PC-9 (cell line): ENCODE measurements at regions not wholly inside any gene's neighbourhood (a gene's known extent, or its start where the extent isn't known, plus 50 kb on each side); places are given as distances from the start of the nearest gene placed in this dataset.

Experiments
- BruUV-seq: library from RNA; stranded (reverse); fragments of 400-500 nt; replicated peaks from 2 replicates; lab custom pipeline; 2021; lab: Mats Ljungman, UMichigan
- CTCF ChIA-PET: fragments of 300-600 bp; sonication (Branson Sonifier 250); formaldehyde crosslinking; loops from one replicate; lab custom pipeline; 2022; ENCODE audit warnings: antibody characterized with exemption; lab: Charles Lee
- POLR2A ChIA-PET: fragments of 300-600 bp; sonication (Branson Sonifier 250); formaldehyde crosslinking; loops from one replicate; lab custom pipeline; 2022; ENCODE audit warnings: antibody characterized with exemption; ENCODE audit not compliant: unreplicated experiment; lab: Charles Lee
- DNase-seq, 2 experiments: peaks; one replicate each; pipeline versions ENCODE4 v3.0.0 to v3.0.0-alpha.2; 2015 to 2022; ENCODE audit warnings: mixed read lengths in 1 of 2
- H2AFZ ChIP-seq: fragments of 200-600 bp; sonication (generic); 2 replicates; pipeline ENCODE4 v1.8.1; 2017; ENCODE audit warnings: antibody characterized with exemption
- H3F3A ChIP-seq: fragments of 200-600 bp; sonication (generic); 2 replicates; pipeline ENCODE4 v1.8.1; 2017; ENCODE audit warnings: antibody characterized with exemption, mild to moderate bottlenecking, low read depth; ENCODE audit not compliant: insufficient read depth
- H3K27ac ChIP-seq: fragments of 200-600 bp; sonication (generic); 2 replicates; pipeline ENCODE4 v1.6.1; 2016; ENCODE audit warnings: mixed run types
- H3K27me3 ChIP-seq: fragments of 200-600 bp; sonication (generic); 2 replicates; pipeline ENCODE4 v1.6.1; 2016; ENCODE audit warnings: low read depth, mixed run types; ENCODE audit not compliant: insufficient read depth
- H3K36me3 ChIP-seq: fragments of 200-600 bp; sonication (generic); 2 replicates; pipeline ENCODE4 v1.6.1; 2016; ENCODE audit warnings: low read depth, mixed run types
- H3K4me1 ChIP-seq: fragments of 200-600 bp; sonication (generic); replicated peaks from 2 replicates; pipeline ENCODE4 v1.6.1; 2016; ENCODE audit warnings: mixed run types; ENCODE audit not compliant: insufficient read depth
- H3K4me2 ChIP-seq: fragments of 200-600 bp; sonication (generic); 2 replicates; pipeline ENCODE4 v1.6.1; 2017; ENCODE audit warnings: mixed run types
- H3K4me3 ChIP-seq: fragments of 200-600 bp; sonication (generic); 2 replicates; pipeline ENCODE4 v1.6.1; 2016; ENCODE audit warnings: mixed run types
- H3K79me2 ChIP-seq: fragments of 200-600 bp; sonication (generic); 2 replicates; pipeline ENCODE4 v1.6.1; 2017; ENCODE audit warnings: low read depth, mixed run types
- H3K9me2 ChIP-seq: fragments of 200-600 bp; sonication (generic); 2 replicates; pipeline ENCODE4 v1.8.1; 2017; ENCODE audit warnings: mild to moderate bottlenecking; ENCODE audit not compliant: insufficient read depth
- H3K9me3 ChIP-seq: fragments of 200-600 bp; sonication (generic); 2 replicates; pipeline ENCODE4 v1.8.1; 2016; ENCODE audit warnings: low read depth; ENCODE audit not compliant: insufficient read depth
- H4K20me1 ChIP-seq: fragments of 200-600 bp; sonication (generic); 2 replicates; pipeline ENCODE4 v1.8.1; 2017; ENCODE audit not compliant: insufficient read depth
- CTCF ChIP-seq: fragments of 200-600 bp; sonication (generic); conservative IDR thresholded peaks from 2 replicates; pipeline ENCODE4 v1.6.1; 2017; ENCODE audit warnings: mixed run types, antibody characterized with exemption, mild to moderate bottlenecking, moderate library complexity
- EZH2 ChIP-seq: fragments of 200-600 bp; sonication (generic); IDR thresholded peaks from 2 replicates; pipeline ENCODE4 v1.8.0; 2017; ENCODE audit warnings: antibody characterized with exemption, low read depth
- intact Hi-C: fragments of 100-400 bp; cut with micrococcal nuclease; formaldehyde crosslinking; loops from one replicate; pipeline ENCODE4 v1.10.0; 2022; ENCODE audit not compliant: unreplicated experiment

DNA sequence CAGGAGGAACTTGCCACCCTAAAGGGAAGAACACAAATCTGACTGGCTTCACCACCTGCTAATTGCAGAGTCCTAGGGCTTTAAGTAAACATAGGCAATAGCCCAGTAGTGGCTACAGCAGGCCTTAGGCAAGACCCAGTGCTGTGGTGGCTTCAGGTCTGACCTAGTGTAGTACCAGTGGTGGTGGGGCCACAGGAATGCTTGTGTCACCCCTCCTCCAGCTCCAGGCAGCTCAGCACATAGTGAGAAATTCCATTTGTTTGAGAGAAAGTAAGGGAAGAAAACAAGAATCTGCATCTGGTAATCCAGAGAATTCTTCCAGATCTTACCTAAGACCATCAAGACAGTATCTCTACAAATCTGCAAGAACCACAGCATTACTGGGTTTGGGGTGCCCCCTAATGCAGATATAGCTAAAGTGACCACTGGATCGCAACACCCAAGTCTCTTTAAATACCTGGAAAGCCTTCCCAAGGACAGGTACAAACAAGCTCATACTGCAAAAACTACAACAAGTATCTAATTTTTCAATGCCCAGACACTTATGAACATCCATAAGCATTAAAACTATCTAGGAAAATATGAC is 102.6 kb upstream of the TRPM3 start:
- H2AFZ ChIP-seq = no peak overlapping the region
- H3F3A ChIP-seq = no peaks in the 10 kb centered on the region
- H3K27ac ChIP-seq = no peak overlapping the region
- no TSS peak for BruUV-seq
- DNase-seq = no peak
- TF ChIP-seq EZH2 = no peak
- no peak for TF ChIP-seq CTCF
- no peaks in the 10 kb centered on the region for H3K36me3 ChIP-seq
- CTCF ChIA-PET = no interaction called here
- H3K9me2 ChIP-seq = no peaks in the 10 kb centered on the region
- POLR2A ChIA-PET = no interaction called here
- H3K4me3 ChIP-seq = no peak overlapping the region
- no peaks in the 10 kb centered on the region for H3K79me2 ChIP-seq
- no peaks in the 10 kb centered on the region for H4K20me1 ChIP-seq
- H3K4me2 ChIP-seq = no peak overlapping the region
- H3K4me1 ChIP-seq = no peaks in the 10 kb centered on the region
- intact Hi-C loops = no loop called here
- no peaks in the 10 kb centered on the region for H3K9me3 ChIP-seq
- no peaks in the 10 kb centered on the region for H3K27me3 ChIP-seq

GRCh38 chr9:71218774-71219173 is 97.4 kb upstream of the TRPM3 start:
- Histone ChIP-seq H3K36me3 (no peaks in the 10 kb centered on the region), H3K27ac (no peak overlapping the region), H3K4me1 (no peaks in the 10 kb centered on the region), H3K27me3 (no peaks in the 10 kb centered on the region), H2AFZ (no peak overlapping the region), H3K79me2 (no peaks in the 10 kb centered on the region), H3K4me3 (no peak overlapping the region), H3K4me2 (no peak overlapping the region), H3K9me3 (peaks cover 2% of the 10 kb centered on the region; the same call in 1 of the 2 replicates), H3K9me2 (no peaks in the 10 kb centered on the region), H4K20me1 (no peaks in the 10 kb centered on the region), H3F3A (no peaks in the 10 kb centered on the region)
- no peak for DNase-seq
- intact Hi-C loops = no loop called here
- BruUV-seq = no TSS peak
- TF ChIP-seq EZH2 (no peak), CTCF (no peak)
- ChIA-PET POLR2A (no interaction called here), CTCF (no interaction called here)

- no peak overlapping the region for H3K4me3 ChIP-seq
- no peak overlapping the region for H3K4me2 ChIP-seq
- H3K79me2 ChIP-seq = no peaks in the 10 kb centered on the region
- H4K20me1 ChIP-seq = no peaks in the 10 kb centered on the region
- H3K9me2 ChIP-seq = no peaks in the 10 kb centered on the region
- POLR2A ChIA-PET = no interaction called here
- no peaks in the 10 kb centered on the region for H3K27me3 ChIP-seq
- TF ChIP-seq CTCF (no peak), EZH2 (no peak)
- H3K27ac ChIP-seq = no peak overlapping the region
- peaks cover 5% of the 10 kb centered on the region; the same call in 1 of the 2 replicates for H3K9me3 ChIP-seq
- BruUV-seq = no TSS peak
- no peak overlapping the region for H2AFZ ChIP-seq
- CTCF ChIA-PET = no interaction called here
- intact Hi-C loops = no loop called here
- H3K36me3 ChIP-seq = no peaks in the 10 kb centered on the region
- H3K4me1 ChIP-seq = no peaks in the 10 kb centered on the region
- no peaks in the 10 kb centered on the region for H3F3A ChIP-seq
- DNase-seq = no peak
These were observed 92.2 kb upstream of the TRPM3 start for GRCh38 chr9:71213633-71214032.
